ENCODE measurements at regions not wholly inside any gene's neighbourhood (a gene's known extent, or its start where the extent isn't known, plus 50 kb on each side); places are given as distances from the start of the nearest gene placed in this dataset.

- DNase-seq (ENCODE audit: low spot score): no peak
Measured at GRCh38 chr12:92359581-92360209, 214.0 kb upstream of the BTG1 start.

GRCh38 chr12:92357584-92358261, 212.1 kb upstream of the BTG1 start:
- no peak for DNase-seq (ENCODE audit: low spot score)

GRCh38 chr12:92356425-92356824, 210.8 kb upstream of the BTG1 start:
- DNase-seq (ENCODE audit: low spot score): no peak

GRCh38 chr12:92349635-92350034, 204.0 kb upstream of the BTG1 start:
- no peak for DNase-seq (ENCODE audit: low spot score)

GRCh38 chr12:92342574-92342973, 196.9 kb upstream of the BTG1 start:
- no peak for DNase-seq (ENCODE audit: low spot score)

- no peak for DNase-seq (ENCODE audit: low spot score)
Measured at GRCh38 chr12:92341065-92341668, 195.5 kb upstream of the BTG1 start.

GRCh38 chr12:92340441-92341064, 194.9 kb upstream of the BTG1 start:
- DNase-seq (ENCODE audit: low spot score): no peak

GRCh38 chr12:92340003-92340402, 194.4 kb upstream of the BTG1 start:
- no peak for DNase-seq (ENCODE audit: low spot score)

GRCh38 chr12:92339198-92339821, 193.7 kb upstream of the BTG1 start:
- no peak for DNase-seq (ENCODE audit: low spot score)

GRCh38 chr12:92338671-92339070, 193.0 kb upstream of the BTG1 start:
- DNase-seq (ENCODE audit: low spot score): no peak

- no peak for DNase-seq (ENCODE audit: low spot score)
Measured at GRCh38 chr12:92338102-92338501, 192.5 kb upstream of the BTG1 start.

GRCh38 chr12:92337128-92337527, 191.5 kb upstream of the BTG1 start:
- DNase-seq (ENCODE audit: low spot score): no peak

- DNase-seq (ENCODE audit: low spot score): no peak
Measured at GRCh38 chr12:92336641-92337040, 191.0 kb upstream of the BTG1 start.

- no peak for DNase-seq (ENCODE audit: low spot score)
Measured at GRCh38 chr12:92335831-92336230, 190.2 kb upstream of the BTG1 start.

- DNase-seq (ENCODE audit: low spot score): no peak
Measured at GRCh38 chr12:92334552-92334951, 188.9 kb upstream of the BTG1 start.

- no peak for DNase-seq (ENCODE audit: low spot score)
Measured at GRCh38 chr12:92332552-92332951, 186.9 kb upstream of the BTG1 start.

- no peak for DNase-seq (ENCODE audit: low spot score)
Measured at GRCh38 chr12:92331383-92331782, 185.7 kb upstream of the BTG1 start.

GRCh38 chr12:92330654-92331053, 185.0 kb upstream of the BTG1 start:
- no peak for DNase-seq (ENCODE audit: low spot score)

GRCh38 chr12:92326877-92327276, 181.2 kb upstream of the BTG1 start:
- DNase-seq (ENCODE audit: low spot score): no peak

- no peak for DNase-seq (ENCODE audit: low spot score)
Measured at GRCh38 chr12:92324849-92325500, 179.3 kb upstream of the BTG1 start.

GRCh38 chr12:92312463-92312964, 166.9 kb upstream of the BTG1 start:
- no peak for DNase-seq (ENCODE audit: low spot score)
